Smooth muscle cell (in vitro differentiated cells): ENCODE measurements at regions not wholly inside any gene's neighbourhood (a gene's known extent, or its start where the extent isn't known, plus 50 kb on each side); places are given as distances from the start of the nearest gene placed in this dataset.

ENCODE experiments used
- DNase-seq: peaks from one replicate; lab custom pipeline; 2025; ENCODE audit not compliant: unreplicated experiment; lab: John Stamatoyannopoulos, UW
- H2AFZ ChIP-seq: fragments of 200-600 bp; sonication (generic); 2 replicates; pipeline ENCODE4 v1.6.0; 2016; ENCODE audit warnings: antibody characterized with exemption, low read depth, mild to moderate bottlenecking
- H3F3A ChIP-seq: fragments of 200-600 bp; sonication (generic); 2 replicates; pipeline ENCODE4 v1.6.0; 2017; ENCODE audit warnings: antibody characterized with exemption, low read depth
- H3K27ac ChIP-seq: fragments of 200-600 bp; sonication (generic); 2 replicates; pipeline ENCODE4 v1.5.1; 2016; ENCODE audit warnings: low read depth, mild to moderate bottlenecking
- H3K27me3 ChIP-seq: fragments of 200-600 bp; sonication (generic); 2 replicates; pipeline ENCODE4 v1.6.1; 2016; ENCODE audit warnings: low read depth, mild to moderate bottlenecking
- H3K36me3 ChIP-seq: fragments of 200-600 bp; sonication (generic); 2 replicates; pipeline ENCODE4 v1.5.1; 2016; ENCODE audit warnings: low read depth
- H3K4me1 ChIP-seq: fragments of 200-600 bp; sonication (generic); 2 replicates; pipeline ENCODE4 v1.5.1; 2016; ENCODE audit warnings: low read depth
- H3K4me2 ChIP-seq: fragments of 200-600 bp; sonication (generic); 2 replicates; pipeline ENCODE4 v1.6.0; 2016; ENCODE audit warnings: mild to moderate bottlenecking
- H3K4me3 ChIP-seq: fragments of 200-600 bp; sonication (generic); 2 replicates; pipeline ENCODE4 v1.5.1; 2016; ENCODE audit warnings: mild to moderate bottlenecking
- H3K79me2 ChIP-seq: fragments of 200-600 bp; sonication (generic); 2 replicates; pipeline ENCODE4 v1.6.0; 2016; ENCODE audit warnings: low read depth, mild to moderate bottlenecking
- H3K9ac ChIP-seq: fragments of 200-600 bp; sonication (generic); 2 replicates; pipeline ENCODE4 v1.6.0; 2016; ENCODE audit warnings: low read depth
- H3K9me3 ChIP-seq: fragments of 200-600 bp; sonication (generic); replicated peaks from 2 replicates; pipeline ENCODE4 v1.5.1; 2016; ENCODE audit warnings: low read depth
- H4K20me1 ChIP-seq: fragments of 200-600 bp; sonication (generic); 2 replicates; pipeline ENCODE4 v1.6.0; 2016; ENCODE audit warnings: low read depth
- CTCF ChIP-seq: fragments of 200-600 bp; sonication (generic); IDR thresholded peaks from 2 replicates; pipeline ENCODE4 v1.5.1; 2017; ENCODE audit warnings: borderline replicate concordance, mild to moderate bottlenecking, antibody characterized with exemption; ENCODE audit not compliant: insufficient read depth, poor library complexity, severe bottlenecking
- WGBS: methylation state at CpG from one replicate; pipeline ENCODE4 v1.1.7; 2016; ENCODE audit warnings: low lambda C conversion rate; 5-methylcytosine and 5-hydroxymethylcytosine counted together

GRCh38 chr7:94089806-94090205 lies 85.7 kb upstream of the BET1 start:
- Histone ChIP-seq H3K27me3 (no peaks in the 10 kb centered on the region), H4K20me1 (no peaks in the 10 kb centered on the region), H3K36me3 (no peaks in the 10 kb centered on the region), H3K4me3 (no peak overlapping the region), H3K79me2 (no peaks in the 10 kb centered on the region), H3K4me1 (peaks cover 13% of the 10 kb centered on the region), H3K27ac (no peak overlapping the region), H2AFZ (no peak overlapping the region), H3K9me3 (no peaks in the 10 kb centered on the region), H3K9ac (no peak overlapping the region), H3K4me2 (no peak overlapping the region), H3F3A (no peaks in the 10 kb centered on the region)
- no peak for DNase-seq
- WGBS = 79% methylated on average over 4 of the region's 4 CpGs
- no peak for TF ChIP-seq CTCF

GRCh38 chr7:94092980-94093379 lies 88.8 kb upstream of the BET1 start:
- no peaks in the 10 kb centered on the region for H4K20me1 ChIP-seq
- H3K36me3 ChIP-seq = no peaks in the 10 kb centered on the region
- H3K27ac ChIP-seq = no peak overlapping the region
- 92% methylated on average over 1 of the region's 1 CpG for WGBS
- H3K9me3 ChIP-seq = no peaks in the 10 kb centered on the region
- no peaks in the 10 kb centered on the region for H3K27me3 ChIP-seq
- no peaks in the 10 kb centered on the region for H3K79me2 ChIP-seq
- DNase-seq = no peak
- H3K4me1 ChIP-seq = peaks cover 13% of the 10 kb centered on the region
- H2AFZ ChIP-seq = no peak overlapping the region
- TF ChIP-seq CTCF = no peak
- no peaks in the 10 kb centered on the region for H3F3A ChIP-seq
- no peak overlapping the region for H3K9ac ChIP-seq
- no peak overlapping the region for H3K4me2 ChIP-seq
- H3K4me3 ChIP-seq = no peak overlapping the region

- H3K27me3 ChIP-seq = no peaks in the 10 kb centered on the region
- no peak overlapping the region for H2AFZ ChIP-seq
- 89% methylated on average over 1 of the region's 1 CpG for WGBS
- no peaks in the 10 kb centered on the region for H3K9me3 ChIP-seq
- H3K4me1 ChIP-seq = peaks cover under 1% of the 10 kb centered on the region
- H3K9ac ChIP-seq = no peak overlapping the region
- no peak overlapping the region for H3K4me2 ChIP-seq
- no peak overlapping the region for H3K4me3 ChIP-seq
- H3F3A ChIP-seq = no peaks in the 10 kb centered on the region
- no peak for DNase-seq
- H3K79me2 ChIP-seq = no peaks in the 10 kb centered on the region
- H3K27ac ChIP-seq = no peak overlapping the region
- TF ChIP-seq CTCF = no peak
- H3K36me3 ChIP-seq = no peaks in the 10 kb centered on the region
- H4K20me1 ChIP-seq = no peaks in the 10 kb centered on the region
These were observed 90.1 kb upstream of the BET1 start for GRCh38 chr7:94094298-94094697.

GRCh38 chr7:94095316-94096009 lies 91.3 kb upstream of the BET1 start:
- Histone ChIP-seq H3K79me2 (no peaks in the 10 kb centered on the region), H3K4me1 (no peaks in the 10 kb centered on the region), H4K20me1 (no peaks in the 10 kb centered on the region), H2AFZ (no peak overlapping the region), H3K9ac (no peak overlapping the region), H3K36me3 (no peaks in the 10 kb centered on the region), H3K4me2 (no peak overlapping the region), H3K9me3 (no peaks in the 10 kb centered on the region), H3F3A (no peaks in the 10 kb centered on the region), H3K4me3 (no peak overlapping the region), H3K27ac (no peak overlapping the region), H3K27me3 (no peaks in the 10 kb centered on the region)
- 87% methylated on average over 5 of the region's 5 CpGs for WGBS
- no peak for TF ChIP-seq CTCF
- DNase-seq = no peak
